Peyer's patch (tissue), 4 donors: ENCODE measurements at regions not wholly inside any gene's neighbourhood (a gene's known extent, or its start where the extent isn't known, plus 50 kb on each side); places are given as distances from the start of the nearest gene placed in this dataset.

Experiments
- POLR2A ChIP-seq, 2 donors: fragments of 450-650 bp; IDR thresholded peaks; one replicate each; pipeline ENCODE4 v1.5.1; 2017; ENCODE audit warnings: antibody characterized with exemption in 2 of 2, mild to moderate bottlenecking in 2 of 2, moderate library complexity in 2 of 2
- TF ChIP-seq, protein P1 (sequence below), 6 experiments: fragments of 450-650 bp in 4 of 6; fragments of 200-600 bp in 2 of 6; sonication (generic) in 1 of 6; IDR thresholded peaks; one replicate each; pipeline ENCODE4 v1.5.1; 2017 to 2019; ENCODE audit warnings: antibody characterized with exemption in 6 of 6, mild to moderate bottlenecking in 3 of 6, moderate library complexity in 1 of 6

DNA sequence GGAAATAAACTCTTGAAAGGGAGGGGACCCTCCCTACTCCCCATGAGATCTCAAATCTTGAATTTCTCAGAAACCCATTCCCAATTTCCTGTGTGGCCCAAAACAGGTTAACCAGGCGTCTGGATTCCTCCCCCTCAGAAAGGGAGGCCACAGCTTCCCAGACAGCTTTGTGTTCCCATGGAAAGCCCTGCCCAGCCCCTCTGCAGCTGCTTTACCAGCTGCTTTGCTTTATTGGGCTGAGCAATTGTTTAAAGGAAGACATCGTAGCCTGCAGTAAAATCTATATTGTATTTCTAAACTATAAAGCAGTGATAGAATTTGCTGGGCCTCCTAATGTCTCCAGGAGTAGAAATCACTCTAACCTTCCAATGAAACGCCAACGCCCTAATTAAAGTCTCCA lies 97.4 kb downstream of the CHST1 start:
- no peak for TF ChIP-seq POLR2A (IDR thresholded peaks at IDR 0.05)
- TF ChIP-seq, protein P1, sequence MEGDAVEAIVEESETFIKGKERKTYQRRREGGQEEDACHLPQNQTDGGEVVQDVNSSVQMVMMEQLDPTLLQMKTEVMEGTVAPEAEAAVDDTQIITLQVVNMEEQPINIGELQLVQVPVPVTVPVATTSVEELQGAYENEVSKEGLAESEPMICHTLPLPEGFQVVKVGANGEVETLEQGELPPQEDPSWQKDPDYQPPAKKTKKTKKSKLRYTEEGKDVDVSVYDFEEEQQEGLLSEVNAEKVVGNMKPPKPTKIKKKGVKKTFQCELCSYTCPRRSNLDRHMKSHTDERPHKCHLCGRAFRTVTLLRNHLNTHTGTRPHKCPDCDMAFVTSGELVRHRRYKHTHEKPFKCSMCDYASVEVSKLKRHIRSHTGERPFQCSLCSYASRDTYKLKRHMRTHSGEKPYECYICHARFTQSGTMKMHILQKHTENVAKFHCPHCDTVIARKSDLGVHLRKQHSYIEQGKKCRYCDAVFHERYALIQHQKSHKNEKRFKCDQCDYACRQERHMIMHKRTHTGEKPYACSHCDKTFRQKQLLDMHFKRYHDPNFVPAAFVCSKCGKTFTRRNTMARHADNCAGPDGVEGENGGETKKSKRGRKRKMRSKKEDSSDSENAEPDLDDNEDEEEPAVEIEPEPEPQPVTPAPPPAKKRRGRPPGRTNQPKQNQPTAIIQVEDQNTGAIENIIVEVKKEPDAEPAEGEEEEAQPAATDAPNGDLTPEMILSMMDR (IDR thresholded peaks at IDR 0.05), result no peak
